Hippocampal formation (tissue), 2 donors: ENCODE measurements at regions not wholly inside any gene's neighbourhood (a gene's known extent, or its start where the extent isn't known, plus 50 kb on each side); places are given as distances from the start of the nearest gene placed in this dataset.

Experiments used
- DNase-seq, 2 donors: peaks; one replicate each; lab custom pipeline; 2025; lab: John Stamatoyannopoulos, UW

DNA sequence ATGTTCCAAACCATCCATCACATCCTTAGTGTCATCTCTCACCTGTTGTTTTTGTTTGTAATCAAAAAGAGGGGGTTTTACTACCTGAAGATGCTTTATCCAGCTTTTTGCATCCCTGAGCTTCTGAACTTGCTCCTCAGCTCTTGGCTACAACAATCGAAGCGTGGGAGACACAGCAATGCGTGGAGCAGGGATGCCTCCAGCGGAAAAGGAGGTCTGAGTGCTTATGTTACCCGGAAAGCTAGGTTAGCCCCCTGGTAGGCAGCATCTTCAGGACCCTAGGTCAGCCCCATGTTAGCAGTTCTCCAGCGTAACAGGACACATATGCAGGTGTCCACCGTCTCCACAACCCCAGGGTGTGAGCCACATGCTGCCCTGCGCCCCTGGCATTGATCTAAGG, 141.5 kb downstream of the RRAGC start:
- DNase-seq: no peak

DNA sequence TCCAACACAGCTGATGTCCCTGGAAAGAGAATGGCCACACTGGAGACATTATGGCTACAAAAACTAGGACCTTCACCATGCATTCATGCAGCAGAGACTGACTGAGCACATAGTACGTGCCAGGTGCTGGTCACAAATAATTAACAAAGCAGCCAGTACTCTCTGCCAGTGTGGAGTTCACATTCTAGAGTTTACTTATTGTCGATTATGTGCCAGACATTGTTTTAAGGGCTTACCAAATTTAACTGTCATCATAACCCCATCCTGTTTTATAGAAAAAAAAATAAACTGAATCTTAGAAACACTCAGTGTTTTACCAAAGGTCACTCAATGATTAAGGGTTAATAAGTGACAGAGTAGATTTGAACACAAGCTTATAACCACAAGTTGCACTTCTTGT, 143.3 kb downstream of the RRAGC start:
- DNase-seq: no peak

DNA sequence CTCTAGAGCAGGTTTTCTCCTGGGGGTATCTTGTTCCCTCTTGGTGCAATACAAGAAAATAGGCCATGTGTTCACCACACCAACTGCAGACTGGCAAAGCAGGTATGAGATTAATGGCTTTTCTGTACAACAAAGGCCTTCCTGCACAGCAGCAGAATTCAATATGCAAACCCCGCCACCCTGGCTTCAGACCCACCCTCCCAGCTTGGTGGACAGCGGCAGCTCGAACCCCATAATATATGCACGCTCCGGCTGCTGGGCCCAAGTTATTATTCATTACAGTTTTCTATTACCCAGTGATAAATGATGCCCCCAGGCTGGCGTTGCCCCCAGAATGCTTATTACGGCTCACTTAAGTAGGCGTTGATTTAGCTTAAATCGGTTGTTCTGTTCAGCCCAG, 144.2 kb downstream of the RRAGC start:
- no peak for DNase-seq

DNA sequence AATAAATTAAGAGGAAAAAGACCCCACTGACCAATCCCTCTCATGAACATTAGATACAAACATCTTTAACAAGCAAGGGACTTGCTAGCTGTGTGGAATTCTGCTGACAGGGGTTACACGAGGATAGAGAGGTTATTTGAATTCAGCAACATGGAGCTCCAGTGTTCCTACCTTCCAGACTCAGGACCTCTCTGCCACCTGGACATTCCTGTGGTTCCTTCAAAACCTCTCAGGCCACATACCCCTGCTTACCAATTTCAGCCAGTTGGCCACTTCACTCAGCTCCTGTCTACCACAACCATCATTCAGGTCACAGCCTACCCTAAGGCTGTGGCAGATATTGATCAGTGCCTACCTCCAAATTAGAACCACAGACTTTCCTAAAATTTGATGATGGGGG, 147.5 kb downstream of the RRAGC start:
- no peak for DNase-seq

DNA sequence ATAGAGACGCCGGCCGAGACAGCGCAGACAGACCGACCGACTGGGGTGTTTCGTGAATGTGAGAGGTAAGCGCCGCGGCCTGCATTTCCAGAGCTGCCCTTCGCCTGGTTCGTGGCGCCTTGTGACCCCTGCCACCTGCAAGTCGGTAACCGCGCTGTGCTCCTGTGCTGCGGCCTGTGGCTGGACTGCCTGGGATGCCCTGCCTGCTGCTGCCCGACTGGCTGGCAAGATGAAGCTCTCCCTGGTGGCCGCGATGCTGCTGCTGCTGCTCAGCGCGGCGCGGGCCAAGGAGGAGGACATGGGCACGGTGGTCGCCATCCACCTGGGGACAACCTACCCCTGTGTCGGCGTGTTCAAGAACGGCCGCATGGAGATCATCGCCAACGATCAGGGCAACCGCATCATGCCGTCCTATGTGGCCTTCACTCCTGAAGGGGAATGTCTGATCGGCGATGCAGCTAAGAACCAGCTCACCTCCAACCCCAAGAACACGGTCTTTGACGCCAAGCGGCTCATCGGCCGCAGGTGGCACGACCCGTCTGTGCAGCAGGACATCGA, 150.8 kb downstream of the RRAGC start:
- DNase-seq: no peak

DNA sequence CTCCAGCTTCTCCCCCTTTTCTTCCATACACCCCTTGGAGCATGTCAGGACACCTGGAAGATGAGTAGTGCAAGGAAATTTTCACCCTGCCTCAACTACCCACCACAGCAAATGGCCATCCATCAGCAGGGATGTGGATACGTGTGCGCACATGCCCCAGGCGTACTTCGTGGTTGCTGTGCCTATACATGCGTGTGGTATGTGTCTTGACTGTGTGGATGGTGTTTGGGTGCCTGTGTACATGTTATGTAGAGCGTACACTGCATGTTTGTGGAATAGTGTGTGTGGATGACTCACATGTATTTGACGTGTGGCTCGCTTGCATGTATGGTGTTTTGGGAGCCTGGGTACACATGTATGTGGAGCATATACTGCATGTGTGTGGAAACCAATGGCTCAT, 158.5 kb downstream of the RRAGC start:
- DNase-seq: no peak

DNA sequence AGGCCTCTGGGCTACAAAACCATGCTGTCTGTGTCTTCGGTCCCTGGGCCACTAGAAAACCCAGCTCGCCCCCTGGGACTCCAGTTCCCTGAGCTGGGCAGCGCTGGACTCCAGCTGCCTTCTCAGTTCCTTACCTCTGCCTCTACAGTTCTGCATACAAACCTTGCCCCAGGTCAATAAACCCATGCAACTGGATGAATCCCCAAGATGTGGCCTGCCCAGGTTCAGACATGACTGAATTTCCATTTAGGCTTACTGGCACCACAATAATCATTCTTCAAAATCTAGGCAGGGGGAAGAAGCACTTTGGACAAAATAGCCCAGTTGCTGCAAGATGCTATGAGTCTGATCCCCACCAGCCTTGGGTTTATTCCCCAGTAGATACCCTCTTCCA, 159.5 kb downstream of the RRAGC start:
- no peak for DNase-seq

DNA sequence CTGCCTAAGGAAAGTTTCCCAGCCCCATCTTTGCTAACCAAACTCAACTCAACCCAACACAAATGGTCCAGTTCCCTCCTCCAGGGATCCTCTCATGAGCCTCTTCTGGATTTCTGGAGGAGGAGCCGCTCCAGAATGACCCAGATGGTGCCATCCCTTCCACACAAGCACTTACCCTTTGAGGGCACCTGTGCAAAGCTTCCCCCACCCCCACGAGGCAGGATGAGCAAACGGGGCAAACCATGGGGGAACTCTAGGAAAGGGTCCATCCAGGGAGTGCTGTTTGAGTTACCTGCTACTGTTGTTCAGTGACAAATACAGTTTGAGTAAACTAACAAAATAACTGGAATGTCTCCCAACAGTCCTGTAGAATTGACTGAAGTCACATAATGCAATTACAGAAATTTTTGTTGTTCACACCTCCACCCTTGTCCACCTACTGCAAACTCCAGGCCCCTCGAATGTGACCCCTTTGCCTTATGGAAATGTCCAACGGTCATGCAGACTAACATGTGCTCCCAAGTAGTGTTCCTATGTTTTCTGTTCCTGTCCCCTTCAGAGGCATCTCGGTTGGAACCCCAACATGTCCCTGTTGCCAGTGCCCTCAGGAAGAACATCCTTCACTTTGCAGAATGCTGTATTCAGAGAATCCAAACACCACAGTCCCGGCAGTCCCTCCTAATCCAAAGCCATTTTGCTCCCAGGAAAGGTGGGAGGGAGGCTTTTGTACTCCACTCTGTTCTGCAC, 160.1 kb downstream of the RRAGC start:
- no peak for DNase-seq

DNA sequence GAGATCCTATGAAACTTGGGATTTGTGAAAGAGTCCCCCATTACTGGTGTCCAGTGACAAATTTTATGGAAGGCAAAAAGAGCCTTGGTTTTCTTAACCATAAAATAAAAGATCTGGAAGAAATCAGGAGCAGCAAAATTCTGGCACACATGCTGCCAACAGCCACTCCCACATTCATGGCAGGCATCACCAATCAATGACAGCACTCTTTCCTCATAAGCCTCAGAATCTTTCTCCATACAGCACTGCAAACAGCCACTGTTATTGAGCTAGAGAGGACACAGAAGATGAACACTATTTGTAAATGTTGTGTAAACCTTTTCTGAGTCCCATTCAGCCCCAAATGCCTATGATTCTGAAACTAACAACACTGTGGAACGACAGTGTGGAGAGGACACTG, 162.2 kb downstream of the RRAGC start:
- DNase-seq: no peak

DNA sequence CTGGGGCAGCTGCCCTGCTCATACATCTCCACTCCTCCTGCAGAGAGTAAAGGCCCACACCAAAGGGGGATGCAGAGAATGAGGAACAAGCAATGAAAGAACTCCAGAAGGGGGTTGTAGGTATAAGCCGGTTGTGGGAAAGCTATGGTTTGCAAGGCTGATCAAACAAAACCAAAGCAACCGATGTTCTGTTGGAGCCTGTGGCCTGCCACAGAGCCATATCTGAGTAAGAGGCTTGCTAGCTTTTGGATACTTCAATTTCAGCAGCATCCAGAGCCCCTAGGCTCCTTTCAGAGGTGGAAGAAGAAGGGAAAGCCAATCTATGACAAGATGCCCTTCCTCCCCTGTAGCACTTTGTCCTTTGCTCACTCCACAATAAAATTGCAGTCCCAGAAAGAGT, 163.2 kb downstream of the RRAGC start:
- no peak for DNase-seq

DNA sequence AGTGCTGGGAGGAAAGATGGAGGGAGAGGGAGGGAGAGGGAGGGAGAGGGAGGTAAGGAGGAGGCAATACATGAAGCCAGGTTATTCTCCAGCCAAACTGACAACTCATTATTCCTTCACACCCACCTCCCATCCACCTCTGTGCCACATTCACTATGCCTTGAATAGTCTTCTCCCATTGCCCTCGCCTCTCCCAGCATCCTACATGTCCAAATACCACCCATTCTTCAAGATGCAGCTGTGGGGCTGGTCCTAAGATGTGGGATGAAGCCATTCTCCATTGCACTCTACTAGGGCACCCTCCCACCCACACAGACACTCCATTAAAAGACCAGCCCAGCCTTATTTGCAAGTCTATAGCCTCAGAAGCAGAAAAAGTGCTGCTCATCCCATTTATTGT, 165.8 kb downstream of the RRAGC start:
- no peak for DNase-seq

DNA sequence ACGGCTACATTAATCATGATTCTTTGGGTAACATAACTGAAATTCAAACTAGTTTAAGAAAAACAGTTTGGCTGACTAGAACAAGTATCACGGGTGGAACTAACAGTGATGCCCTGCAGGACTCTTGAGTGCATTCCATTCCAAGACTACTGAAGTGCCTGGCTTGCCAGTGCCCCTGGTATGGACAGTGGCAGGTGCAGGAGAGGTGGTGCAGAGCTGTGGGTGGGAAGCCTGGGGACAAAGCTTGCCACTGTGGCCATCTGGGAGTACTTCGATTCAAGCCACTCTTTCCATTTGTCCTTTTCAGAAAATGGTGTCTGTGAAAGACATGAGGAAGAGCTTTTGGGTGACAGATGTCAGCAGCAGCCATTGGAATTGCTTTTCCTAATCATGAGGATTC, 166.5 kb downstream of the RRAGC start:
- no peak for DNase-seq

DNA sequence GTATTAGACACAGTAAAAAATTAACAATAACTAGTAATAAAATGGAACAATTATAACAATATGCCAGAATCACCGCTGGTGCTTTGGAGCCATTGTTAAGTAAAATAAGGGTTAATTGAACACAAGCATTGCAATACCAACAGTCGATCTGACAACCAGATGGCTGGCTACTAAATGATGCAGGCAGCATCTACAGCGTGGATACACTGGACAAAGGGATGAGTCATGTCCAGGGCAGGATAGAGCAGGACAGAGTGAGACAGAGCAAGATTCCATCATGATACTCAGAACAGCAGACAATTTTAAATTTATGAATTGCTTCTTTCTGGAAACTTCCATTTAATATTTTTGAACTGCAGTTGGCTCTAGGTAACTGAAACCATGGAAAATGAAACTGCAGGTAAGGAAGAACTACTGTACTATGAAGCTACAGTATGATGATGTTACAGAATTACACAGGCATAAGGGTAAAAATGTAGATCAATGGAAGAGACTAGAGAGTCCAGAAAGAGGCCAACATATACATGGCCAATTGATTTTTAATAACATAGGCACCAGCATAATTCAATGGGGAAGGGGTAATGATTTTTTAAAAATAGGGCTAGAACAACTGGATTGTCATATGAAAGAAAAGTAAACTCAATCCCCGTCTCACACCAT, 168.7 kb downstream of the RRAGC start:
- no peak for DNase-seq

DNA sequence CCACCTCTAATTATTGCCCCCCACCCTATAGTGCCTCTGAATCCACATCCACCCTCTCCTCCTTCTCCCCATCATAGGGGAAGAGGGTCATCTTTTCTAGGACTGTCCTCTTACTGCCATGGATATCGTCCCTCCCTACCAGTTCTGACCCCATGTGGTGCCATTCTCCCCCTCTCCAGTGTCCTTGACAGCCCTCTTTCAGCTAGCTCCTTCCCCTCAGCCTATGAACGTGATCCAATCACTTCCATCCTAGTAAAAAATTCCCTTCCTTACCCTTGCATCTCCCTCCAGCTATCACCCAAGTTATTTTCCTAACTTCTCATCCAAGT, 172.7 kb downstream of the RRAGC start:
- no peak for DNase-seq

DNA sequence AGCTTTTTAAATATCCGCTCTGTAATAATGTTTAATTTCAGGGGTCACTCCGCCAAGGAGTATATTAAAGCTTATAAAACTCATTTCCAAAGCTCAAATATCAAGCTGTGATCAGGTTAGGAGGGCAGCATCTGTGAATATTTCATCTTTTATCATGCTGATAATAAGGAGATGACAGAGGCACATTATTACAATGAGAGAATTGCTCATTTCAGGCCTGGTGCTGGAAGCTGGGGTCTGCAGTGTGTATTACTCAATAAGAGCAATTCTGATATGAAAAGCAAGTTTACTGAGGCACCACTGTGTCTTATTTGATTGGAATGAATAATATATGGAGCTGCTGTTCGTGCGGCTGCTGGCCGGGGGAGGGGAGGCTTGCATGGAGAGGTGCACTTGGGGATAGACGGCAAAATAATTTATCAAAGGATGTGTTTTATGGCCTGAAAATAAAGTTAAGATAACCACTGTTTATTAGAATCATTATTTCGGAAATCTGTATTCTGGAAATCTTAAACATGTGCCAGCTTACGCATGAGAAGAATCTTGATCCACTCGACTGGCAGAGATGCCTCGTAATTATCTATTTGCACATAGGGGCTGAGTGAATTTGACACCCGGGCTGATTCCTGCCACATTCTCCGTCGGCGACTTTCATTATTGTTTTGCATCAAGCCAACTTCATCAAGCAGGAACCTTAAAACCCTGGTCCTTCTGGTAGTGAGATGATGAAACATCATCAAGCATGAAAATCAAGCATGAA, 173.2 kb downstream of the RRAGC start:
- no peak for DNase-seq

DNA sequence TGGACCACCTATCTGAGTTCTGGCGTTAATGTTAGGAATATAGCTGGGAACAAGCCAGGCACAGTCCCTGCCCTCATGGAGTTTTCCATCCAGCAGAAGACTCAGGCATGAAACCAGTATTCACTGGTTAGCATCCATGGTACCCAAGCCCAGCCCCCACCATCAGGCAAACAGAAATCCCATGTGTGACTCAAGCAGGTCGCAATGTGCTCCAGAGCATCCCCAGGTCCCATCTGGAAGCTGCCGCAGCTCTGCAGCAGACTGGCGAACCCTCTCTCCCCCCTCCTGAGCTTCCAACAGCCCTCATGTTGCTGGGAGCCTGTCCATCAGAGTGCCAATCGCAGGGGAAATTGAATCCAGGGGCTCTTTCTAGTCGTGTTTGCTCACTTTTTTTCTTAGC, 174.2 kb downstream of the RRAGC start:
- DNase-seq: no peak

DNA sequence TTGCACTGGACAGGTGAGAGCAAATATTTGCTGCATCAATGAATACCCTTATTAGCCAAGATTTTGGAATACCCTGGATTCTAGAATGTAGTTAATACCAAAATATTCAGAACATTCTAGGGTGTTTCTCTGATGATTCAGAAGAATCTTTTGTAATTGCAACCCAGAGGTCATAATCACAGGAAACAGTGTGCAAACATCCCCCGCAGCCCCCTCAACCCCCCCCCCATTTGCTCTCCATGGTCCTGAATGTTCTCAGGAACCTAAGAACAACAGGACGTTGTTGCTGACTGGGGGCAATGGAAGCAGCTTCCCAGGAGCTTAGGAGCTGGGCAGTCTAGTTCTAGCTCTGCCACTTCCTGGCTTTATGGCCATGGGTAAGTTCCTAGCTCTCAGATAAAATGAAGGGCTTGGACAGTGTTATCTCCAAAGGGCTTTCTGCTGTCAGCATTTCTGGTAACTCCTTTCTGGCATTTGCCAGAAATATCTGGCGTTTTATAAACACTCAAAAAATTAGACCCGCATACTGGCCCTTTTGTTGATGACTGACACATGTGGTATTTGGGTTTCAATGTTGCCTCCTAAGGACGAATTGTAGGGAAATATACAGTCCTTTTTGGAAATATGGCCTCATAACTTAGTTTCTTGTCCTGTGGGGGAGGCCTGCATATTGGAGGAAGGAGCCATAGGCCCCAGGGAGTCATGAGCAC, 178.6 kb downstream of the RRAGC start:
- no peak for DNase-seq

DNA sequence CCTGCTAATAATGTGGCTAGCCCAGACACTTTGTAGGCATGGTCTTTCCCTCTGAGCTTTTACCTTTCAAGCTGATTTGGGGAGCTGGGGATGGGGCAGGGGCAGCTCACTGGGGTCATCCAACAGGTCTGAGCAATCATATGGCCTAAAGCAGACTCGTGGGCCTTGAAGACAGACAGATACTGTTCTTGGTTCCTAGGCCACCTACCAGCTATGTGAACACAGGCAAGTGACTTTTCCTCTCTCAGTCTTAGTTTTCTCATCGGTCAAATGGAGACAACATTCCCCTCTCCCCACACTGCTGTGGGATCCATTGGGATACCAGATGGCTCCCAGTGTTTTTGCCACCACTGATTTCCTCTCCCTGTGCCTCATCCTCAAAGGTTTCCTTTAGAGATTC, 181.8 kb downstream of the RRAGC start:
- no peak for DNase-seq

DNA sequence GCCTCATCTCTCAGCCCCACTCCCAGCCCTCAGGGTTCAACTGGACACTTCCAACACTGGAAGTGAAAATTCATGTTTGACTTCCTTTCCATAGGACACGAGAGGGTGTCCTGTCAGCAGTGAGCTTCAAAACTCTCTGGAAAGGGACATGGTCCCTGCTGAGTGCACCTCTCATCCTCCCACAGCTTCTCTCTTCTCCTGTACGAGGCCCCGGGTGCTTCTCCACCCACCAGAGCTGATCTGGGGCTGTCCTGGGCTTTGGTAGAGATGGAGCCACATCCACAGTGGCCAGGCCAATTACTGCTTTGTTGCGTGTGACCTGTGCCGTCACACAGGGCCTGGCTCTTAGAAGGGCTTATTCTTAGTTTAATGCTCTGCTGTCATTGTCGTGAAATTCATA, 182.3 kb downstream of the RRAGC start:
- DNase-seq: no peak

DNA sequence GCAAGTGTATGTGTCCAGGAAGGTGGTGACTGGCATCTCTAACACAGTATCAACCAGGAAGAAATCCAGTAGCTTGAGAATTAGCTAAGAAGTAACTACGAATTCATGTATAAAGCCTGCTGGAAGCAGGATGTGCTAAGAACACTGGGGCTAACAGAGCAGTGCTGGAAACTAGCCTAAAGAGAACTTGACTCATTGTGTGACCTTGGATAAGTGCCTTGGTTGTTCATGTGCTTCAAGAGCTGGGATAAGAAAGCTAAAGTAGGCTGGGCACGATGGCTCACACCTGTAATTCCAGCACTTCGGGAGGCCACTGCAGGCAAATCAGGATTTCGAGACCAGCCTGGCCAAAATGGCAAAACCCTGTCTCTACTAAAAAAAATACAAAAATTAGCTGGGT, 186.9 kb downstream of the RRAGC start:
- no peak for DNase-seq

DNA sequence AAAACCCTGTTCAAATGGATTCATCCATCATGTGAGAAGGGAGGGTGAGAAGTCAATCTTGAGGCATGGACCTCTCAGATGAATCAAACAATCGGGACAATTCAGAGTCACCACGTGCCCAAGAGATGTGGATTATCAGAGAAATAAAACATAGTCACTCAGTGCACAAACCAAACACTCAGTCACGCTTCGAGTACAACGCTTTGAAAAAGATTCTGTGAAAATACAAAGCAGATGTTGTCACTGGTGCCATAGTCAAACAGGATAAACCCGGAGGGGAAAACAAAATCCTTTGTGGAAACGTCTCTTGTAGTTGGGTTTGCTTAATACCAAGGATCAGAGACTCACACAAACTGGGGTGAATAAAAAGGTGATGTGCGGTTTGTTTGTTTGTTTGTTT, 188.4 kb downstream of the RRAGC start:
- no peak for DNase-seq

DNA sequence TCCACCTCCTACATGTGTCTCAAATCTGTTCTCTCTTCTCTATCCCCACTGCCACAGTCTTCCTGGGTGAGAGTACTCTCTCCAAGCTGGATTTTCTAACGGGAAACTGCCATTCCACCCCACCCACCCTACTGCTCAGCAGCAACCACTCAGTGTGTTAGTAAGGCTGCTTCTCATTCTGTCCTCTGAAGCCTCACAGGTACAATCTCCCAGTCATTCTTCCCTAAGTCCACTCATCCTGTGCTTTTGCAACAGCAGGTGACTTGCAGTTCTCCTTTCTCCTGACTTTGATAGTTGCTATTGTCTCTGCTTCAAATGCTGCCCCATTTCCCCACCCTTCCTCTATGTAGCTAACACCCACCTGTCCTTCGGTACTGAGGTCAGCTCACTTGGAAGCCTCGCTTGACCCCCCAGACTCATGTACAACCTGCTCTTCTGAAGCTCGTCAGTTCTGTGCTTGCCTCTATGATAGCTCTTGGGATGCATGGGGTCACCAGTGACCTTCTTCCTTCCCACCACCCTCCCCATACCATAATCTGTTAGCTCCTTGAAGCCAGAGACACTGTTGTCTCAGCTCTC, 188.9 kb downstream of the RRAGC start:
- DNase-seq: no peak
